ENCODE measurements at regions not wholly inside any gene's neighbourhood (a gene's known extent, or its start where the extent isn't known, plus 50 kb on each side); places are given as distances from the start of the nearest gene placed in this dataset.

DNA sequence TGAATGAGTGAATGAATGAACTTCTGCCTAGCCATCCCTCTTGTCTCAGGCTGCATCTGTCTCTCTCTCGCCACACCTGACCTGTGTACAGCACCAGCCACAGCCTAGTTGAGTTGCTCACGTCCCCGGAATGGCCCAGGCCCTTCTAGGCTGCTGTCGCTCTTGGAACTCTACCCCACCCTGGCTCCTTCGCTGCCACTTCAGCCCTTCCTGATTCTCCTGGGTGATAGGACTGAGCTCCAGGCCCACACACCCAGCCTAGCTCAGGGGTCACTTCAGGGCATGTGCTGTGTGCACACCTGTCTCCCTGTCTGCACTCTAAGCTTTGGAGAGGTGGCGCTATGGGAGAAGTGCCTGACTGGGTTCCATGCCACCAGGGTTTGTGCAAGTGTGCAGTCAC is 236.6 kb downstream of the GLI2 start:
- DNase-seq (ENCODE audit: low spot score in 2 of 2, unreplicated experiment in 2 of 2) = no peak
- Mint-ChIP-seq H3K9me3 (no peaks in the 10 kb centered on the region), H3K27me3 (ENCODE audit: low read depth) (no peaks in the 10 kb centered on the region), H3K4me3 (no peak overlapping the region), H3K27ac (no peak overlapping the region), H3K4me1 (no peaks in the 10 kb centered on the region), H3K36me3 (peaks cover 49% of the 10 kb centered on the region)
- TF ChIP-seq, protein P1, sequence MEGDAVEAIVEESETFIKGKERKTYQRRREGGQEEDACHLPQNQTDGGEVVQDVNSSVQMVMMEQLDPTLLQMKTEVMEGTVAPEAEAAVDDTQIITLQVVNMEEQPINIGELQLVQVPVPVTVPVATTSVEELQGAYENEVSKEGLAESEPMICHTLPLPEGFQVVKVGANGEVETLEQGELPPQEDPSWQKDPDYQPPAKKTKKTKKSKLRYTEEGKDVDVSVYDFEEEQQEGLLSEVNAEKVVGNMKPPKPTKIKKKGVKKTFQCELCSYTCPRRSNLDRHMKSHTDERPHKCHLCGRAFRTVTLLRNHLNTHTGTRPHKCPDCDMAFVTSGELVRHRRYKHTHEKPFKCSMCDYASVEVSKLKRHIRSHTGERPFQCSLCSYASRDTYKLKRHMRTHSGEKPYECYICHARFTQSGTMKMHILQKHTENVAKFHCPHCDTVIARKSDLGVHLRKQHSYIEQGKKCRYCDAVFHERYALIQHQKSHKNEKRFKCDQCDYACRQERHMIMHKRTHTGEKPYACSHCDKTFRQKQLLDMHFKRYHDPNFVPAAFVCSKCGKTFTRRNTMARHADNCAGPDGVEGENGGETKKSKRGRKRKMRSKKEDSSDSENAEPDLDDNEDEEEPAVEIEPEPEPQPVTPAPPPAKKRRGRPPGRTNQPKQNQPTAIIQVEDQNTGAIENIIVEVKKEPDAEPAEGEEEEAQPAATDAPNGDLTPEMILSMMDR (IDR thresholded peaks at IDR 0.05; ENCODE audit: unreplicated experiment) = no peak

- Mint-ChIP-seq H3K27ac (no peak overlapping the region), H3K4me3 (no peak overlapping the region), H3K27me3 (ENCODE audit: low read depth) (no peaks in the 10 kb centered on the region), H3K36me3 (peaks cover 53% of the 10 kb centered on the region), H3K4me1 (no peaks in the 10 kb centered on the region), H3K9me3 (no peaks in the 10 kb centered on the region)
- DNase-seq (ENCODE audit: low spot score in 2 of 2, unreplicated experiment in 2 of 2) = no peak
- TF ChIP-seq, protein P1 (IDR thresholded peaks at IDR 0.05; ENCODE audit: unreplicated experiment) = no peak
Observed at GRCh38 chr2:120973196-120973595, 237.5 kb downstream of the GLI2 start.

- Mint-ChIP-seq H3K36me3 (peaks cover 48% of the 10 kb centered on the region), H3K27me3 (ENCODE audit: low read depth) (no peaks in the 10 kb centered on the region), H3K4me3 (no peak overlapping the region), H3K9me3 (peaks cover 7% of the 10 kb centered on the region), H3K4me1 (no peaks in the 10 kb centered on the region), H3K27ac (no peak overlapping the region)
- no peak for DNase-seq (ENCODE audit: low spot score in 2 of 2, unreplicated experiment in 2 of 2)
- TF ChIP-seq, protein P1 (IDR thresholded peaks at IDR 0.05; ENCODE audit: unreplicated experiment) = no peak
Observed at GRCh38 chr2:120974950-120975349, 239.3 kb downstream of the GLI2 start.

- Mint-ChIP-seq H3K27ac (no peak overlapping the region), H3K4me3 (no peak overlapping the region), H3K4me1 (no peaks in the 10 kb centered on the region), H3K27me3 (ENCODE audit: low read depth) (no peaks in the 10 kb centered on the region), H3K9me3 (peaks cover 12% of the 10 kb centered on the region), H3K36me3 (peaks cover 56% of the 10 kb centered on the region)
- no peak for DNase-seq (ENCODE audit: low spot score in 2 of 2, unreplicated experiment in 2 of 2)
- TF ChIP-seq, protein P1 (IDR thresholded peaks at IDR 0.05; ENCODE audit: unreplicated experiment) = no peak
Observed at GRCh38 chr2:120976501-120977307, 241.0 kb downstream of the GLI2 start.

DNA sequence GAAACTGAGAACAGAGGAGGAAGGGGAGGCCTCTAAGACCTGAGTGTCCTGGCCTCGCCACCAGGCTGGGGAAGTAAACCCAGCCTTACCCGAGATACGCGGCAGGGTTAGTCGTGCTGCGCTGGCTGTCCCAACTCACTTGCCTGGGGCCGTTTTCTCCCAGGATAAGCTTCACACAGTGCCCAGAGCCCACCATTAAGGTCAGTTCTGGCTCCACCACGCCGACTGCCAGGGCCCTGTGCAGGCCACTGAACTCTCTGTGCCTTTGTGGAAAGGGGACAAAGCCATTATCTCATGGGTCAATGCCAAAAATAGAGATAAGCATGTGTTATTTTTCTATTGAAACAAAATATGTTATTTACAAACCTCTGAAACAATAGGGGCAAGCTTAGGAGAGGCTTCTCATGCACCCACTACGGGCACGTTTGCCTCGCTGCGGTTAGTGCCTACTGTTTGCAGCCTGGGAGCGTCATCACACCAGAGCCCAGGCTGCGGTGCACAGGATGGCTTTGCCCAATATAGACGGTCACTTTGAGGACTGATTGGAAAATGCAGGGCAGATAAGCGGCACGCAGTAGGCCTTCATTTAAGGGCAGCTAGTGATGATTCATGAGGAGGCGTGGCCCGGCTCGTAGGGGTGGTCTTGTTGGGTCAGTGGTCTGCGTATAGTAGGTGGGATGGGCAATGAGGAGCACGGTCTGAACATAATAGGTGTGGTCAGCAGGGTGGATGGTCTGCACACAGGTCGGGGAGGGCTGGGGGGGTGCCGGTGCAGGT is 242.1 kb downstream of the GLI2 start:
- TF ChIP-seq, protein P1 (IDR thresholded peaks at IDR 0.05; ENCODE audit: unreplicated experiment) = no peak
- H3K27me3 Mint-ChIP-seq (ENCODE audit: low read depth) = no peaks in the 10 kb centered on the region
- peaks cover 55% of the 10 kb centered on the region for H3K36me3 Mint-ChIP-seq
- no peak overlapping the region for H3K27ac Mint-ChIP-seq
- no peak for DNase-seq (ENCODE audit: low spot score in 2 of 2, unreplicated experiment in 2 of 2)
- no peaks in the 10 kb centered on the region for H3K4me1 Mint-ChIP-seq
- H3K9me3 Mint-ChIP-seq = peaks cover 12% of the 10 kb centered on the region
- no peak overlapping the region for H3K4me3 Mint-ChIP-seq
